ENCODE measurements at regions not wholly inside any gene's neighbourhood (a gene's known extent, or its start where the extent isn't known, plus 50 kb on each side); places are given as distances from the start of the nearest gene placed in this dataset.

DNA sequence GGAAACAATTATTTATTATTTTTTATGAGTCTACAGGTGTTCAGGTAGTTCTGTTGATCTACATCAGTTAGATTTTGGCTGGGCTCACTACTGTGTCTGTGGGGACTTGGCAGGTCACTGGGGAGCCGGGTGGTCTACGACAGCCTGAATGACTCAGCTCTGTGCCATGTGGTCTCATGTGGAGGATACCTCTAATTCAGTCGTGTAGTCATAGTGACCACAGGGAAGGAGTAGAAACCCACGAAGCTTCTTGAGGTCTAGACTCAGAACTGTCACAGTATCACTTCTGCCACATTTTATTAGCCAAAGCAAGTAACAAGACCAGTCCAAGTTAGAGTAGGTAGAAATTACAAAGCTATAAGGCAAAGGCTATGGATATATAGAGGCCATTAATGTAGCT, 64.7 kb upstream of the GRAMD2B start:
- in situ Hi-C loops (cut with HindIII; ENCODE audit: low pct_unique_long_range_greater_than_20kb, low sequenced_read_pairs), result loop anchor here (25.0 kb wide), 1 partner anchor 179 kb away; no protein-coding TSS in a partner anchor
- no peak overlapping the region for H3K4me3 ChIP-seq (ENCODE audit: low read depth in 2 of 2, low read length in 2 of 2)
- intact Hi-C loops (cut with micrococcal nuclease; ENCODE audit: unreplicated experiment), result no loop called here
- H3K9me3 ChIP-seq (ENCODE audit: control insufficient read depth, insufficient read depth, low read depth, low read length), result no peaks in the 10 kb centered on the region
- H3K27ac ChIP-seq (ENCODE audit: low read length), result peak overlapping the region; percentile 35; the same call in 1 of the 2 replicates
- POLR2A ChIA-PET, result no interaction called here
- TF ChIP-seq REST (IDR thresholded peaks at IDR 0.05; ENCODE audit: insufficient read depth in 1 of 2, low read depth in 2 of 2, low read length in 1 of 2) (no peak), SIN3A (IDR thresholded peaks at IDR 0.05; ENCODE audit: borderline replicate concordance, insufficient read depth, low read depth, low read length) (no peak), POLR2AphosphoS5 (IDR thresholded peaks at IDR 0.05; ENCODE audit: low read depth, low read length) (no peak)
- CTCF ChIA-PET, result interaction anchor here (0.6 to 0.7 kb wide), 2 partner anchors 180 to 960 kb away, joined by 3 to 7 read pairs; no protein-coding TSS in a partner anchor
- H3K4me1 ChIP-seq (ENCODE audit: control insufficient read depth, insufficient read depth, low read length), result peaks cover 12% of the 10 kb centered on the region
- H3K27me3 ChIP-seq (ENCODE audit: control insufficient read depth, insufficient read depth, low read length), result no peaks in the 10 kb centered on the region
- DNase-seq (ENCODE audit: low read depth, low spot score) (no peak), ATAC-seq (no peak)
- H3K36me3 ChIP-seq (ENCODE audit: control insufficient read depth, insufficient read depth, low read length), result no peaks in the 10 kb centered on the region
- no TSS peak for BruUV-seq (replicated peaks)

DNA sequence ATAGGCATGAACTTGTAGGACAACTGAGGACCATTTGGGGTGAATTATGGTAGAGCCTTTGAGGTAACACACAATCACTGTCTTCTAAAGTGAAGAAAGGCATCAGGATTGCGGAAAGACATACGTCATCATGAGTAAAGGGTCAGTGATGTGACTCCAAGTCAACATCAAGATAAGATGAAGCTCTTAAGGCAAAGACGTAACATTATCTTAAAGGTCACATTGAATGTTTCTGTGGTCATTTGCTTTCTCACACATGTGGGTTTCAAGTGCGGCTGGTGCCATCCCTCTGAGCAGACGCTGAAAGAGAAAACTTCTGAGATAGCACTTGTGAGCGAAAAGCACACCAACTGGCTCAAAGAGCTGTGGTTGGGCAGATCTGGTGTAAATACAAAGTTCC, 63.3 kb upstream of the GRAMD2B start:
- CTCF ChIA-PET, result no interaction called here
- DNase-seq (ENCODE audit: low read depth, low spot score), result no peak
- no peak for ATAC-seq
- Histone ChIP-seq H3K4me3 (ENCODE audit: low read depth in 2 of 2, low read length in 2 of 2) (no peak overlapping the region), H3K9me3 (ENCODE audit: control insufficient read depth, insufficient read depth, low read depth, low read length) (no peaks in the 10 kb centered on the region), H3K27ac (ENCODE audit: low read length) (no peak overlapping the region; the same call in 1 of the 2 replicates), H3K4me1 (ENCODE audit: control insufficient read depth, insufficient read depth, low read length) (peaks cover 1% of the 10 kb centered on the region), H3K27me3 (ENCODE audit: control insufficient read depth, insufficient read depth, low read length) (no peaks in the 10 kb centered on the region), H3K36me3 (ENCODE audit: control insufficient read depth, insufficient read depth, low read length) (no peaks in the 10 kb centered on the region)
- intact Hi-C loops (cut with micrococcal nuclease; ENCODE audit: unreplicated experiment) (no loop called here), in situ Hi-C loops (cut with HindIII; ENCODE audit: low pct_unique_long_range_greater_than_20kb, low sequenced_read_pairs) (loop anchor here (25.0 kb wide), 1 partner anchor 177 kb away; no protein-coding TSS in a partner anchor)
- BruUV-seq (replicated peaks), result no TSS peak
- TF ChIP-seq CTCF (IDR thresholded peaks at IDR 0.05), result no peak
- TF ChIP-seq POLR2AphosphoS5 (IDR thresholded peaks at IDR 0.05; ENCODE audit: low read depth, low read length), result no peak
- TF ChIP-seq TCF7L2 (IDR thresholded peaks at IDR 0.05; ENCODE audit: low read depth, low read length), result no peak
- TF ChIP-seq REST (IDR thresholded peaks at IDR 0.05; ENCODE audit: insufficient read depth in 1 of 2, low read depth in 2 of 2, low read length in 1 of 2), result no peak
- no peak for TF ChIP-seq SIN3A (IDR thresholded peaks at IDR 0.05; ENCODE audit: borderline replicate concordance, insufficient read depth, low read depth, low read length)
- POLR2A ChIA-PET, result no interaction called here
